ENCODE measurements at regions not wholly inside any gene's neighbourhood (a gene's known extent, or its start where the extent isn't known, plus 50 kb on each side); places are given as distances from the start of the nearest gene placed in this dataset.

GRCh38 chrY:21256820-21257219 lies 254.3 kb upstream of the RBMY1B start:
- H3K27me3 ChIP-seq = no peaks in the 10 kb centered on the region
- H3K36me3 ChIP-seq (ENCODE audit: low read depth, missing control alignments) = no peaks in the 10 kb centered on the region
- H3K4me1 ChIP-seq = no peaks in the 10 kb centered on the region
- intact Hi-C loops (cut with DNase I; ENCODE audit: low total_unique reads) = no loop called here
- no peak overlapping the region for H3K27ac ChIP-seq
- no peaks in the 10 kb centered on the region for H3K9me3 ChIP-seq
- no peak for DNase-seq
- TF ChIP-seq CTCF (IDR thresholded peaks at IDR 0.05) (no peak), POLR2A (IDR thresholded peaks at IDR 0.05) (no peak)
- no peak overlapping the region for H3K4me3 ChIP-seq

- Histone ChIP-seq H3K4me1 (no peaks in the 10 kb centered on the region), H3K36me3 (ENCODE audit: low read depth, missing control alignments) (no peaks in the 10 kb centered on the region), H3K27me3 (no peaks in the 10 kb centered on the region), H3K9me3 (no peaks in the 10 kb centered on the region), H3K4me3 (no peak overlapping the region), H3K27ac (no peak overlapping the region)
- no peak for TF ChIP-seq CTCF (IDR thresholded peaks at IDR 0.05)
- TF ChIP-seq POLR2A (IDR thresholded peaks at IDR 0.05) = no peak
- 22 to 29% methylated on average over 1 of the region's 1 CpG for WGBS, 2 donors
- DNase-seq = no peak
- intact Hi-C loops (cut with DNase I; ENCODE audit: low total_unique reads) = no loop called here
These were observed 251.4 kb upstream of the RBMY1B start for GRCh38 chrY:21259707-21260106.

- H3K9me3 ChIP-seq = no peaks in the 10 kb centered on the region
- no peaks in the 10 kb centered on the region for H3K36me3 ChIP-seq (ENCODE audit: low read depth, missing control alignments)
- WGBS, 2 donors = 69% methylated on average over 3 to 4 of the region's 4 CpGs
- H3K4me3 ChIP-seq = no peak overlapping the region
- DNase-seq = no peak
- no peak overlapping the region for H3K27ac ChIP-seq
- intact Hi-C loops (cut with DNase I; ENCODE audit: low total_unique reads) = no loop called here
- no peaks in the 10 kb centered on the region for H3K27me3 ChIP-seq
- no peaks in the 10 kb centered on the region for H3K4me1 ChIP-seq
- no peak for TF ChIP-seq POLR2A (IDR thresholded peaks at IDR 0.05)
- peak in 1 of 3 experiments; percentile 11 for TF ChIP-seq CTCF (IDR thresholded peaks at IDR 0.05)
These were observed 250.8 kb upstream of the RBMY1B start for GRCh38 chrY:21260325-21260724.

- Histone ChIP-seq H3K27me3 (no peaks in the 10 kb centered on the region), H3K4me3 (no peak overlapping the region), H3K4me1 (no peaks in the 10 kb centered on the region), H3K9me3 (no peaks in the 10 kb centered on the region), H3K36me3 (ENCODE audit: low read depth, missing control alignments) (no peaks in the 10 kb centered on the region), H3K27ac (no peak overlapping the region)
- DNase-seq = no peak
- TF ChIP-seq CTCF (IDR thresholded peaks at IDR 0.05) = no peak
- TF ChIP-seq POLR2A (IDR thresholded peaks at IDR 0.05) = no peak
- intact Hi-C loops (cut with DNase I; ENCODE audit: low total_unique reads) = no loop called here
- WGBS, 2 donors = 71 to 72% methylated on average over 4 of the region's 4 CpGs
These were observed 250.0 kb upstream of the RBMY1B start for GRCh38 chrY:21261158-21261557.

GRCh38 chrY:21266751-21267150 lies 244.4 kb upstream of the RBMY1B start:
- no peaks in the 10 kb centered on the region for H3K9me3 ChIP-seq
- H3K4me1 ChIP-seq = no peaks in the 10 kb centered on the region
- no peak overlapping the region for H3K27ac ChIP-seq
- no peaks in the 10 kb centered on the region for H3K36me3 ChIP-seq (ENCODE audit: low read depth, missing control alignments)
- intact Hi-C loops (cut with DNase I; ENCODE audit: low total_unique reads) = no loop called here
- peak; percentile 30 for DNase-seq
- TF ChIP-seq POLR2A (IDR thresholded peaks at IDR 0.05) (no peak), CTCF (IDR thresholded peaks at IDR 0.05) (no peak)
- H3K27me3 ChIP-seq = no peaks in the 10 kb centered on the region
- no peak overlapping the region for H3K4me3 ChIP-seq
